ENCODE measurements at regions not wholly inside any gene's neighbourhood (a gene's known extent, or its start where the extent isn't known, plus 50 kb on each side); places are given as distances from the start of the nearest gene placed in this dataset.

GRCh38 chr20:6692566-6693173, 74.8 kb upstream of the BMP2 start:
- TF ChIP-seq CTCF (IDR thresholded peaks at IDR 0.05 in 2 of 3, conservative IDR thresholded peaks at IDR 0.05 in 1 of 3; ENCODE audit: borderline replicate concordance in 1 of 3, insufficient read depth in 1 of 3, low read depth in 2 of 3, low read length in 2 of 3) (no peak), RAD21 (IDR thresholded peaks at IDR 0.05; ENCODE audit: low read depth) (no peak)

Data from HCT116 (cell line).